Activated B cell treated with CpG ODN at 0.5 μM for 24 hours (primary cell): ENCODE measurements at regions not wholly inside any gene's neighbourhood (a gene's known extent, or its start where the extent isn't known, plus 50 kb on each side); places are given as distances from the start of the nearest gene placed in this dataset.

Source experiments
- ATAC-seq: fragments of 200-7000 bp; cut with Tn5 transposase; one replicate; pipeline ENCODE4 v1.10.0; 2021; ENCODE audit warnings: low read depth, mild to moderate bottlenecking, moderate library complexity
- CTCF ChIA-PET: fragments of 350-600 bp; sonication (Branson Sonifier 250); formaldehyde crosslinking; loops from one replicate; lab custom pipeline; 2021; ENCODE audit warnings: antibody characterized with exemption; lab: Charles Lee
- POLR2A ChIA-PET: fragments of 350-600 bp; sonication (Branson Sonifier 250); formaldehyde crosslinking; loops from one replicate; lab custom pipeline; 2021; ENCODE audit warnings: antibody characterized with exemption; lab: Charles Lee
- DNase-seq: peaks from one replicate; pipeline ENCODE4 v3.0.0; 2022
- H3K27ac Mint-ChIP-seq: one replicate; pipeline ENCODE4 v1.8.0; 2020; ENCODE audit warnings: mixed read lengths
- H3K27me3 Mint-ChIP-seq: one replicate; pipeline ENCODE4 v1.8.0; 2021; ENCODE audit warnings: mixed read lengths
- H3K36me3 Mint-ChIP-seq: one replicate; pipeline ENCODE4 v1.8.0; 2021; ENCODE audit warnings: low read depth, mixed read lengths
- H3K4me1 Mint-ChIP-seq: one replicate; pipeline ENCODE4 v1.8.0; 2021; ENCODE audit warnings: mixed read lengths
- H3K4me3 Mint-ChIP-seq: one replicate; pipeline ENCODE4 v1.8.0; 2020; ENCODE audit warnings: mild to moderate bottlenecking, mixed read lengths
- H3K9me3 Mint-ChIP-seq: one replicate; pipeline ENCODE4 v1.8.0; 2020; ENCODE audit warnings: mixed read lengths
- CTCF ChIP-seq: fragments of 200-600 bp; IDR thresholded peaks from one replicate; pipeline ENCODE4 v1.8.0; 2022; ENCODE audit warnings: antibody characterized with exemption, mild to moderate bottlenecking
- intact Hi-C: fragments of 100-400 bp; cut with micrococcal nuclease; formaldehyde crosslinking; loops from one replicate; pipeline ENCODE4 v1.15.1; 2024

GRCh38 chr7:112554591-112554990 is 73.8 kb downstream of the LSMEM1 start:
- Mint-ChIP-seq H3K36me3 (no peaks in the 10 kb centered on the region), H3K4me3 (no peak overlapping the region), H3K27me3 (peaks cover 2% of the 10 kb centered on the region), H3K27ac (no peak overlapping the region), H3K9me3 (no peaks in the 10 kb centered on the region), H3K4me1 (no peaks in the 10 kb centered on the region)
- ATAC-seq (no peak), DNase-seq (no peak)
- ChIA-PET POLR2A (no interaction called here), CTCF (no interaction called here)
- TF ChIP-seq CTCF: no peak
- intact Hi-C loops: no loop called here

- H3K9me3 Mint-ChIP-seq: no peaks in the 10 kb centered on the region
- H3K36me3 Mint-ChIP-seq: no peaks in the 10 kb centered on the region
- POLR2A ChIA-PET: no interaction called here
- no peak for DNase-seq
- CTCF ChIA-PET: no interaction called here
- intact Hi-C loops: no loop called here
- ATAC-seq: no peak
- peaks cover 4% of the 10 kb centered on the region for H3K27me3 Mint-ChIP-seq
- TF ChIP-seq CTCF: no peak
- H3K4me3 Mint-ChIP-seq: no peak overlapping the region
- H3K4me1 Mint-ChIP-seq: no peaks in the 10 kb centered on the region
- no peak overlapping the region for H3K27ac Mint-ChIP-seq
Measured at GRCh38 chr7:112556633-112557032, 75.8 kb downstream of the LSMEM1 start.

DNA sequence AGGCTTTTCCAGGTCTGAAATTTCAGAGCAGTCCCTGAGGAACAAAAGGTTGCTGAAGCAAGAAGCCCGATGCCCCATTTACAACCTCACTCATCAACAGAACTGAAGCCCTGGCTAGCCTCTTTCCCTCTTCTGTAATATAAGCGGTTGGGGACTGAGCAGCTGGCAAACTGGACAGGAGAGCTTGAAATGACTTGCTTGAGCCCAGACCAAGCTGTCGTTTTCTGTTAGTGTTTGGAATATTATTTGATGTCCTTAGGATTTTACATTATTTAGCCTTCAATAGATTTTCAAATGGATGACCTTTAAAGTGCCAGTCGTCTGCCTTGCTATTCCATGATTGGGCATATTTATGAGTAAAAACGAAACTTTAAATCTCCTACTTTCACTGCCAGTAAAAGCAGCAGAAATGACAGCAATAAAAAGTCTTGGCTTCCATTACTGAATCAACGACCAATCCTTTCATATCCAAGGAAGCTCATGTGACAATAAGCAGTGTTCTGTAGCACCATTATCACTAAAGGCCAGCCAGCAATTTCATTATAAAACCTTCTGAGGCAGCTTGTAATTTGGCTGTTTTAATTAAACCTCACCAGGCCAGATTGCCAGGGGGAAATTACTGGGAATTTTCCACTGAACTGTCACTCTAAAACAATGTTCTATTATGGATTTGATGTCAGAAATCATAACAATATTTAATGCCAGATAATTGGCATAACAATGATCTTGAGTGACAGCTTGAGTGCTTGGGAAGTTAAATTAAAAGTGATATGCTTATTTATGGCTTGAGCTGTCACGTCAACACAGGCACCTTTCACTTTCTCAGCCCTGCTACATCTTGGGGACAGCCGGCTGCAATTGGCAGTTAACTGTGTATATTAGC is 85.9 kb downstream of the LSMEM1 start:
- Mint-ChIP-seq H3K27ac (no peak overlapping the region), H3K4me3 (no peak overlapping the region), H3K4me1 (no peaks in the 10 kb centered on the region), H3K27me3 (peaks cover 10% of the 10 kb centered on the region), H3K36me3 (no peaks in the 10 kb centered on the region), H3K9me3 (no peaks in the 10 kb centered on the region)
- no peak for TF ChIP-seq CTCF
- ChIA-PET CTCF (no interaction called here), POLR2A (no interaction called here)
- no peak for DNase-seq
- intact Hi-C loops: no loop called here
- no peak for ATAC-seq

DNA sequence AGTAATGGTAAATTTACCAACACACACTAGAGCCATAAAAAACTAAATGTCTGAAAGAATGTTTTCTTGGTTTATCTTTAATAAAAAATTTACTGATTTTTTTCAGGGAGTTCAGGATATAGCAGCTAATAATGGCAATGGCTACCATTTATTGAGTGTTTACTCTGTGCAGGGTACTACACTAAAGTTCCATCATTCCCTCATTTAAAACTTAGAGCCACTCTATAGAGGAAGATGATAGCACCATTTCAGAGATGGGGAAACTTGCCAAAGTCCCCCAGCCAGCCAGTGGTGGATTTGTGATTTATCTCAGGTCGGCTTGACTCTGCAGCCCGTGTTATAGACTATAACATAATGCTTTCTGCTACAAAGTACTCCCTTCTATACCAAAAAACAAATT is 86.6 kb downstream of the LSMEM1 start:
- H3K4me3 Mint-ChIP-seq: no peak overlapping the region
- peaks cover 10% of the 10 kb centered on the region for H3K27me3 Mint-ChIP-seq
- no peak for DNase-seq
- CTCF ChIA-PET: interaction anchor here (0.7 kb wide), 1 partner anchor 187 kb away, joined by 3 read pairs; no protein-coding TSS in a partner anchor
- intact Hi-C loops: no loop called here
- no peak overlapping the region for H3K27ac Mint-ChIP-seq
- TF ChIP-seq CTCF: no peak
- no peak for ATAC-seq
- no peaks in the 10 kb centered on the region for H3K9me3 Mint-ChIP-seq
- no peaks in the 10 kb centered on the region for H3K36me3 Mint-ChIP-seq
- POLR2A ChIA-PET: no interaction called here
- peaks cover 4% of the 10 kb centered on the region for H3K4me1 Mint-ChIP-seq

- Mint-ChIP-seq H3K27ac (no peak overlapping the region), H3K27me3 (peaks cover 7% of the 10 kb centered on the region), H3K4me3 (no peak overlapping the region), H3K9me3 (peaks cover 9% of the 10 kb centered on the region), H3K4me1 (peaks cover 14% of the 10 kb centered on the region), H3K36me3 (no peaks in the 10 kb centered on the region)
- POLR2A ChIA-PET: no interaction called here
- CTCF ChIA-PET: no interaction called here
- TF ChIP-seq CTCF: no peak
- no peak for DNase-seq
- ATAC-seq: no peak
- intact Hi-C loops: no loop called here
Measured at GRCh38 chr7:112571852-112572607, 91.2 kb downstream of the LSMEM1 start.
